Activated CD4-positive, alpha-beta memory T cell treated with anti-CD3 and anti-CD28 coated beads, Interleukin-2, amount 10 ng/mL, durations not matched to agents 7 days and 5 days (primary cell): ENCODE measurements at regions not wholly inside any gene's neighbourhood (a gene's known extent, or its start where the extent isn't known, plus 50 kb on each side); places are given as distances from the start of the nearest gene placed in this dataset.

ENCODE experiments used
- CTCF ChIA-PET: fragments of 350-600 bp; sonication (Branson Sonifier 250); formaldehyde crosslinking; loops from one replicate; lab custom pipeline; 2021; ENCODE audit warnings: antibody characterized with exemption, inconsistent platforms; lab: Charles Lee
- POLR2A ChIA-PET: fragments of 350-600 bp; sonication (Branson Sonifier 250); formaldehyde crosslinking; loops from one replicate; lab custom pipeline; 2021; ENCODE audit warnings: antibody characterized with exemption; lab: Charles Lee
- DNase-seq: peaks from one replicate; pipeline ENCODE4 v3.0.0-alpha.2; 2020
- H3K27ac Mint-ChIP-seq: one replicate; pipeline ENCODE4 v1.8.0; 2021; ENCODE audit warnings: mild to moderate bottlenecking, mixed read lengths
- H3K27me3 Mint-ChIP-seq: one replicate; pipeline ENCODE4 v1.8.0; 2021; ENCODE audit warnings: mixed read lengths
- H3K36me3 Mint-ChIP-seq: one replicate; pipeline ENCODE4 v1.8.0; 2021; ENCODE audit warnings: low read depth, mixed read lengths
- H3K4me1 Mint-ChIP-seq: one replicate; pipeline ENCODE4 v1.8.0; 2021; ENCODE audit warnings: mixed read lengths
- H3K4me3 Mint-ChIP-seq: one replicate; pipeline ENCODE4 v1.8.0; 2021; ENCODE audit warnings: mild to moderate bottlenecking, mixed read lengths
- H3K9me3 Mint-ChIP-seq: one replicate; pipeline ENCODE4 v1.8.0; 2021; ENCODE audit warnings: mixed read lengths

DNA sequence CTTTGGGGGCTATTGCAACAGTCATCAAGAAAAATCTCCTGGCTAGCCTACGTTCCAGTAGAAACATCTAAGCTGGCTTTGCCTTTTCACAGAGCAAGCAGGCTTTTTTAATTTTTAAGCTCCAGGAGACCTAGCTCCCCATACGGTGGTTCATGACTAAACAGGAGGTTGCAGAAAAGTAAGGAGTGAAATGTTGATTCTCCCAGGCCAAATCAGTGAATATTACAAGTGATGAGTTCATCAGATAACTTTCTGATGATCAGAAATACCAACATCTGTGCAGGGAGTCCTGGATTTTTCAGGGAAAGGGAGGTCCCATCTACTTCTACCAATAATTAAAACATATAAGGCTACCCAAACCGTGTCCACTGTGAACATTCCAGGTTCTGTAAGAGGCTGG lies 477.3 kb upstream of the CELF2 start:
- no peak for DNase-seq
- Mint-ChIP-seq H3K9me3 (no peaks in the 10 kb centered on the region), H3K36me3 (no peaks in the 10 kb centered on the region), H3K4me3 (no peak overlapping the region), H3K27ac (no peak overlapping the region), H3K4me1 (no peaks in the 10 kb centered on the region), H3K27me3 (no peaks in the 10 kb centered on the region)
- POLR2A ChIA-PET = no interaction called here
- CTCF ChIA-PET = no interaction called here

DNA sequence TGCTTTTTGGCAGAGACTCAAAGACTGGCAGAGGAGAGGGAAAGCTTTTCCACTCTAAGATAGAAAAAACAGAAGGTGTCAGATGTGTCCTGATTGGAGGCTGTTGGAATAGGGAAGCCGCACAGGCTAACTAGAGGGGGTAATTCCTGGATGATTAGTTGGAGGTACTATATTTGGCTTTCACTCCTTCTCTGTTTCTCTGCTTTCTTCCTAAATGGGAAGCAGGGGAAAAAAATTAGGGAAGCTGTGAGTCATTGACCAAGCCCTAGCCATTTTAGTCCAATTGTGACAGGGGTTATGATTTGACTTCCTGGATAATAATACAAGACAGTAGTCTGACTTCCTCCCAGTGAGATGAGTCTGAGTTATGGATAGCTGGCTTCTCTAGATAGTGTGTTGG lies 475.2 kb upstream of the CELF2 start:
- Mint-ChIP-seq H3K4me1 (no peaks in the 10 kb centered on the region), H3K36me3 (no peaks in the 10 kb centered on the region), H3K27ac (no peak overlapping the region), H3K4me3 (no peak overlapping the region), H3K27me3 (no peaks in the 10 kb centered on the region), H3K9me3 (no peaks in the 10 kb centered on the region)
- ChIA-PET CTCF (no interaction called here), POLR2A (no interaction called here)
- no peak for DNase-seq

DNA sequence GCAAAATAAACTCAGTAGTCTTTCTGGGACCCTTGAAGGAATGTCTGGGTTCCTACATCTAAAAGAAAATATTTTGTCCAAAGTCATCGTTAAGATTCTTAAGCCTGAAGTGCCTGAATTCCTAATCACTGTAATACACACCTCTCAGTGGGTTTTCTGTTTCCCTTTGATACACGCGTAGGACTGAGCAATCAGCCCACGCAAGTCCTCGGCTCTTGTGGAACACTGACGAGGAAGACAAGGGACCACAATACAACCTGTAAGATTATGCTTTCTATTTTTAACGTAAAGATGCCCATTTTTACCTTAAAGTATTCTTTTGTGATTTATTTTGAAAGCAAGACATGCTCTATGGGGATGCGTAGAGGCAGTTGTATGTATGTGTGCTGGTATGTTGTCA lies 472.8 kb upstream of the CELF2 start:
- Mint-ChIP-seq H3K36me3 (no peaks in the 10 kb centered on the region), H3K27me3 (no peaks in the 10 kb centered on the region), H3K27ac (no peak overlapping the region), H3K4me1 (no peaks in the 10 kb centered on the region), H3K4me3 (no peak overlapping the region), H3K9me3 (no peaks in the 10 kb centered on the region)
- DNase-seq = no peak
- POLR2A ChIA-PET = no interaction called here
- CTCF ChIA-PET = no interaction called here

DNA sequence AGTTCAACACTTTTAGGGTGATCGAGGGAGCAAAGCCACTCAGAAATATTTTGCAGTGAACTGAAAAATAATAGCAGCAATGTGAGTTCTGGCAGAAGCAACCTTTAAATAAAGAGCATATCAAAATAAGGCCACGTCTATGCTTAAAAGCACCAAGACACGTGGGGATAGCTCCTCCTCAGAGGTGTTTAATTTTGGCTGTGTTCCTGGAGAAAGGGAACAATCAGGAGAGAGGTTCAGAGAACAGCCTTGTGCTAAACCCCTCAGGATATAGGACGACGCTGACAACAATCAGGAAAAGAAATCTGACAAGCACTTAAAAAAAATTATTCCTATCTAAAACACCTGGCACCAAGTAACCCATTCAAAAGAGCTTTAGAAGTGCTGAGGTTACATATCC lies 471.9 kb upstream of the CELF2 start:
- Mint-ChIP-seq H3K4me1 (no peaks in the 10 kb centered on the region), H3K27ac (no peak overlapping the region), H3K4me3 (no peak overlapping the region), H3K27me3 (no peaks in the 10 kb centered on the region), H3K36me3 (no peaks in the 10 kb centered on the region), H3K9me3 (no peaks in the 10 kb centered on the region)
- CTCF ChIA-PET = no interaction called here
- DNase-seq = no peak
- POLR2A ChIA-PET = no interaction called here

DNA sequence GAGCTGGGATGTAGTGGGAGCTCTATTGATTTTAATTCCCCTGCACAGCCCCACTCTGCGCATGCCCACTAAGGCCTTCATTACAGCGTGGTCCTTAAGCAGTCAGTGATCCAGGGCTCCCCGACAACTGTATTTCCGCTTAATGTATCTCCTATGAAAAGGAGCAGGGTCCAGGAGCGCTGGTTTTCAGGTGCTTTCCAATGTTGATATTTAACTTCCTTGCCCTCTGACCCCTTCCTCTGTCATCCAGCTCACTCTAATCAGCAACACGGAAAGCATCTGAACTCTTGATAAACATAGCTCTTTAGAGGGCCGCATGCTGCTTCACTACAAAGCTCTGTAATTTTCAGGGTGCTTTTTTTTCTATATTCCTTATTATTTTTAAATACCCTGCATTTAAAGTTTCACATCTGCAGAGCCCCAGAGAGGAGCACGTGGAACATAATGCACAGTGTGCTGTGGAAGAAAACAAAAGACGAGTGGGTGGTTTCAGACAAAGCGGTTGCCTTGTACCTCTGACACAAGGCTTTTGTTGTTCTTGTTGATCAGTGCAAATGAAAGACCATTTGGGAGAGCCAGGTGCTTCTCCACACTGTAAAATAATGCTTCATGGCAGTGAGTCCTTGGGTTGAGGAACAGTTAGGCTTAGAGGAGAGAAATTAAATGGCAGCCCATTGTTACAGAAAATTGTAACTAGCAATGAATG lies 465.9 kb upstream of the CELF2 start:
- no peaks in the 10 kb centered on the region for H3K9me3 Mint-ChIP-seq
- ChIA-PET CTCF (no interaction called here), POLR2A (no interaction called here)
- H3K27me3 Mint-ChIP-seq = no peaks in the 10 kb centered on the region
- H3K27ac Mint-ChIP-seq = no peak overlapping the region
- H3K4me1 Mint-ChIP-seq = no peaks in the 10 kb centered on the region
- H3K4me3 Mint-ChIP-seq = no peak overlapping the region
- DNase-seq = no peak
- no peaks in the 10 kb centered on the region for H3K36me3 Mint-ChIP-seq

DNA sequence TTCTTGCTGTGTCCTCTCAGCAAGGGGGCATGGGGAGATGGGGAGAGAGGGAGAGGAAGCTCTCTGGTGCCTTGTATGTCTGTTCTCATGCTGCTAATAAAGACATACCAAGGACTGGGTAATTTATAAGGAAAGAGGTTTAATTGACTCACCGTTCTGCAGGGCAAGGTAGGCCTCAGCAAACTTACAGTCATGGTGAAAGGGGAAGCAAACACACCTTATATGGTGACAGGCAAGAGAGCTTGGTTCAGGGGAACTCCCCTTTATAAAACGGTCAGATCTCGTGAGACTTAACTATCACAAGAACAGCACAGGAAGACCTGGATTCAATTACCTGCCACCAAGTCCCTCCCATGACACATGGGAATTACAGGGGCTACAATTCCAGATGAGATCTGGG lies 464.7 kb upstream of the CELF2 start:
- H3K27me3 Mint-ChIP-seq = no peaks in the 10 kb centered on the region
- DNase-seq = no peak
- no peak overlapping the region for H3K27ac Mint-ChIP-seq
- H3K9me3 Mint-ChIP-seq = no peaks in the 10 kb centered on the region
- POLR2A ChIA-PET = no interaction called here
- no peaks in the 10 kb centered on the region for H3K36me3 Mint-ChIP-seq
- CTCF ChIA-PET = no interaction called here
- no peaks in the 10 kb centered on the region for H3K4me1 Mint-ChIP-seq
- no peak overlapping the region for H3K4me3 Mint-ChIP-seq

DNA sequence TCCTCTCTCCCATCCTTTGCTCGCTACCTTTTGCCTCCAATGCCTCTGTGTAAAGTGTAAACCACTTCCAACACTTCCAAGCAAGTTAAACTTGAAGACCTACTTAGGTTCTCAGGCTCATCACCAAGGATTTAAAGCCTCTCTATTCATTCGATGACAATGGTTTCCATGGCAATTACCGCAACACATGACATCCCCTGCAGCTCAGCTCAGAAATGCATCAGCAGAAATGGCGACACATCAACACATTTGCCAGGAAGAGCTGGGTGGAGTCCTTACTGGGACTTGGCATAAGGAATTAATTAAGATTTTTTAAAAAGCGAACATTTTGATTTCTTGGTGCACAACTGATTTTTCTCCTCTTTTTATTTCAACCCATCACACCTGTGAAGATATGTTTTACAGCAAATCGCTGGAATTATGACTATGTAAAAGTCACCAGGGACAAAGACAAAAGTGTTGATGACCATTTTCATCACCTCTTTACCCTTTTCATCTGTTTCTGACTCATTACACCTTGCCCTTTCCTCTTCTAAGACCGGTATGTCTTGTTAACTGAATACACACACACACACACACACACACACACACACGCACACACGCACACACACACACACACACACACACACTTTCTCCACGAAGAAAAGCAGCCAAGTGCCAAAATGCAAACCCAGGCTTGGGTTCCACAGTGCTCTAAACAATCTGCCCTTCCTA lies 453.4 kb upstream of the CELF2 start:
- Mint-ChIP-seq H3K27me3 (no peaks in the 10 kb centered on the region), H3K4me1 (no peaks in the 10 kb centered on the region), H3K4me3 (no peak overlapping the region), H3K9me3 (no peaks in the 10 kb centered on the region), H3K27ac (no peak overlapping the region), H3K36me3 (no peaks in the 10 kb centered on the region)
- ChIA-PET POLR2A (no interaction called here), CTCF (no interaction called here)
- no peak for DNase-seq

DNA sequence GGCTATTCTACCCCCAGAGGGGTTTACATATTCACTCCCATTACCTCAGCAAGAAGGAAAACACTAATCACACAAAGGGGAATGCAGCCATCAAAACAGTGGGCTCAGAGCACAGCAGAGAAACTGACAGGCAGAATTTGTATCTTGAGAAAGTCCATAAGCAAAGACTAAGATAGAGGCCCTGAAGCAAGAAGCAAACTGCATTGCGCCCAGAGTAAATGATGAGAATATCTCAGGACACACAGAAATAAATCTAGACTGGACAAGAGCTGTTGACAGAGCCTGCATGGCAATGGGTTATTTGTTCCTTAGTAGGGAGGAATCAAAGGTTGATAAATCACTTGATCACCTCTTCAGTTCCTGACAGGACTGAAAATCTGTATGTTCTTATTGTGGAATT lies 440.7 kb upstream of the CELF2 start:
- no peaks in the 10 kb centered on the region for H3K27me3 Mint-ChIP-seq
- no peak for DNase-seq
- ChIA-PET POLR2A (no interaction called here), CTCF (no interaction called here)
- no peak overlapping the region for H3K27ac Mint-ChIP-seq
- no peaks in the 10 kb centered on the region for H3K4me1 Mint-ChIP-seq
- H3K36me3 Mint-ChIP-seq = no peaks in the 10 kb centered on the region
- no peaks in the 10 kb centered on the region for H3K9me3 Mint-ChIP-seq
- H3K4me3 Mint-ChIP-seq = no peak overlapping the region

DNA sequence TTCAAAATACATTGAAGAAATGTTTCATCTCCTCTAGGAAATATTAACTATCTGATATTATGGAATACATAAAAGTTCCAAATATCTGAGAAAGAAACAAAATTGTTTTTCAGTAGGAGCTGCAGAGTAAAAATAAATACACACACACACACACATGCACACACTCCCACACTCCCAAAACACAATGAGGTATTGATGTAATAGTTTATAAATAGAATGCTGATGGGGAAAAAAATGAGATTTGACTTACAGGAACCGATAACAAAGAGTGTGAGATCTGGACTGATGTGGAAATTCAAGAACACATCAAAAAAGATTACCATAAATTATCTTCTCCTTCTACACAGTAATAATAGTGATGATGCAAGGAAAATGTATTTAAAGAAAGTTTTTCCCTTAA lies 438.0 kb upstream of the CELF2 start:
- no peaks in the 10 kb centered on the region for H3K4me1 Mint-ChIP-seq
- ChIA-PET CTCF (no interaction called here), POLR2A (no interaction called here)
- H3K27ac Mint-ChIP-seq = no peak overlapping the region
- no peak for DNase-seq
- no peaks in the 10 kb centered on the region for H3K36me3 Mint-ChIP-seq
- H3K9me3 Mint-ChIP-seq = no peaks in the 10 kb centered on the region
- H3K4me3 Mint-ChIP-seq = no peak overlapping the region
- H3K27me3 Mint-ChIP-seq = no peaks in the 10 kb centered on the region

DNA sequence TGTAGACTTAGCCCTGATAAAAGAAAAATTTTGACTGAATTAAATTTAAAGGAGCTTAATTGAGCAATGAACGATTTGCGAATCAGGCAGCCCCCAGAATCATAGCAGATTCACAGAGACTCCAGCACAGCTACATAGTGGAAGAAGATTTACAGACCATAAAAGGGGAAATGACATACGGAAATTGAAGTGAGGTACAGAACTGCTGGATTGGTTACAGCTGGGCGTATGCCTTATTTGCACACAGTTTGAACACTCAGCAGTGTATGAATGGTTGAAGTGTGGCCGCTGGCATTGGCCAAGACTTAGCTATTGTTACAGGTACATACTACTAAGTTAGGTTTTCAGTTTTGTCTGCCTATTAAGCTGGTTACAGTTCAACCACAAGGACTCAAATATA lies 433.5 kb upstream of the CELF2 start:
- H3K27ac Mint-ChIP-seq = no peak overlapping the region
- no peaks in the 10 kb centered on the region for H3K4me1 Mint-ChIP-seq
- no peak for DNase-seq
- H3K27me3 Mint-ChIP-seq = no peaks in the 10 kb centered on the region
- H3K36me3 Mint-ChIP-seq = no peaks in the 10 kb centered on the region
- H3K4me3 Mint-ChIP-seq = no peak overlapping the region
- ChIA-PET CTCF (no interaction called here), POLR2A (no interaction called here)
- H3K9me3 Mint-ChIP-seq = no peaks in the 10 kb centered on the region

DNA sequence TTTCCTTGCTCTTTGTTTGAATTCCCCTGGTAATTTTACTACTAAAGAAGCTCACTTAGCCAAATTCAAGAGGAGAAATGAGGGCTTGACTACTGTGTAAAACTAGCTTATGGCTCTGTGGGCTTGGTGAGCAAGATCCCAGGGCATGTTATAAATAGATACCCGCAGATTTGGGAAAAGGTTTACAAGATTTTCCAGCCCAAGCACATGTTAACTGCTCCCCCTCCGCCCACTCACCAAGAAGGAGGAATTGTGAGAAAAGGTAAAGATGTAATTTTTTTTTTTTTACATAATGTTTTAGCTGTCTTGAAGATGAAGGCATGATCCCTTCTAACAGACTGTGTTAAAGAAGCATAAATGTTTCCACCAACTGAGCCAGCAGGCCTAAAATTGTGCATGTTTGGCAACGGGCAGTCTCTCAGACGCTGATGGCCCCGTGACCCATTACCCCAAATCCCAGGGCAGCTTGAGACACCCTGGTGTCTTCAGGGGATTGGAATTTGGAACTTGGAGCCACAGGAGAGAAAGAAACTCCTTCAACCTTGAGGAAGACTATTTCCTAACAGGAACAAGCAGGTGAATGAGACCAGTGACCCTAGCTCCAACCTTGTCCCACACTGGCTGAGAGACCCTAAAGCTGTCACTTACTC lies 429.8 kb upstream of the CELF2 start:
- H3K9me3 Mint-ChIP-seq = no peaks in the 10 kb centered on the region
- H3K36me3 Mint-ChIP-seq = no peaks in the 10 kb centered on the region
- no peaks in the 10 kb centered on the region for H3K27me3 Mint-ChIP-seq
- no peaks in the 10 kb centered on the region for H3K4me1 Mint-ChIP-seq
- no peak for DNase-seq
- H3K27ac Mint-ChIP-seq = no peak overlapping the region
- ChIA-PET CTCF (no interaction called here), POLR2A (no interaction called here)
- no peak overlapping the region for H3K4me3 Mint-ChIP-seq

DNA sequence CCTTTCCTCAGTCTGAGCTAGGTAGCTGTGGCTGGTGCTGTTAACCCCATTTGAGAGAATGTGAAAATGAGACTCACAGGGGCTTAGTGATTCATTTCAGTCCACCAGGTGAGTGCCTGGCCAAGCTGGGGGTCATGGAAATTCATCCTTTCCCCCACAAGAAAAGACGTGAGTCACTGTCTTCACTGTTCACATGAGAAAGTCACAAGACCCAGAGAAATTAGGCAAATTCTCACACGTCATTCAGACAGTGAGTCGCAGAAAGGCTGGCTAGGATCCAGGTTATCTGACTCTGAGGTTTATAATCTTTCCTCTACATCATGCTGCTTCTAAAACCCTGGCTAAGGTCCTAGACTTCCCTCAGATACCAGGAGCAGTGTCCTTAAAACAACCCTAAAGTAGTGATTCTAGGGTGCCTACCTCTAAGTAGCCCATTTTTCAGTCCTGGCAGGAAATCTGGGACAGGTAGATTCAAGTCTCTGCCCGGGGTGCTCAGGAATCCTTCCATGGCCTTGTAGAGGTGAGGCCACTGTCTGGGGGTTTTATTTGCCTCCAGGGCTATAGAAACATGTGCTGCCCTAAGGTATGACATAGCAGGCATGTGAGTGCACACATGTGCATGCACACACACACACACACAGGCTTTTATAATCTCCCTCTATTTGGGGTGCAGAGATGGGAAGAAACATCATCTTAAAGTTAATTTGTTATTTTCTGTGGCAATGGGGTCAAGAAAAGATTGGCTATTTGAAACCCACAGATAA lies 427.9 kb upstream of the CELF2 start:
- no peaks in the 10 kb centered on the region for H3K4me1 Mint-ChIP-seq
- DNase-seq = no peak
- H3K4me3 Mint-ChIP-seq = no peak overlapping the region
- no peak overlapping the region for H3K27ac Mint-ChIP-seq
- ChIA-PET CTCF (no interaction called here), POLR2A (no interaction called here)
- no peaks in the 10 kb centered on the region for H3K9me3 Mint-ChIP-seq
- H3K36me3 Mint-ChIP-seq = no peaks in the 10 kb centered on the region
- H3K27me3 Mint-ChIP-seq = no peaks in the 10 kb centered on the region

DNA sequence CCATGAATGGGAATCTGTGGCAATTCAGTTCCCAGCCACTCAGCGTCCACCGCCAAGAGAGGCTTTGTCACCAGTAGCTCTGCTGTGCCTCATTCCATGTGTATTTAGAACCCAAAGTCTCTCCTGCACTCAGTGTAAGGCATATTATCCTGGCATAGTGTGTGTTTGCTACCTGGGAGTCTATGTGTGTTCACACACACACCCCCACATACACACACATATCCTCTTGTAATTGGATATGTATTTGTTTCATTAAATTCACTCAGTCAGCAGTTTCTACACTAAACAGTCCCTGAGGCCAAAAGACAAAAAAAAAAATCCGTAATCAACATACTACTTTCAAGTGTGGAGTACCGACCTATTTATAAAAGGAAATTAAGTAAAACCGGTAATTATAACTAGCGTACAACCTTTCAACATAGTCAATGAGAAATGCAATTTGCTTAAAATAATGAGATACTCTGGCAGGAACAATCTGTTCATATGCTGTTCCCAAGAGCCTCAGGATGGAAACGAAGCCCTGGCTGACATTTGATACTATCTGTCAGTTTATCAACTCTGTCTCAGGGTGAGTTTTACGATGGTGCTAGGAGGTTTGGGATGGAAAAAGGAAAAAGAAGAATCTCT lies 425.8 kb upstream of the CELF2 start:
- Mint-ChIP-seq H3K27me3 (no peaks in the 10 kb centered on the region), H3K4me1 (no peaks in the 10 kb centered on the region), H3K9me3 (no peaks in the 10 kb centered on the region), H3K36me3 (no peaks in the 10 kb centered on the region), H3K4me3 (no peak overlapping the region), H3K27ac (no peak overlapping the region)
- DNase-seq = no peak
- POLR2A ChIA-PET = no interaction called here
- CTCF ChIA-PET = no interaction called here
